HG02938 (cell line): ENCODE measurements at regions not wholly inside any gene's neighbourhood (a gene's known extent, or its start where the extent isn't known, plus 50 kb on each side); places are given as distances from the start of the nearest gene placed in this dataset.
"Not testable (repeated sequence)": the region's sequence is repeated elsewhere in the genome, so short reads cannot be mapped to it uniquely, and the experiment has no call there.

Experiments used
- ATAC-seq: cut with Tn5 transposase; IDR thresholded peaks from one replicate; pipeline ENCODE4 v1.9.1; 2021; ENCODE audit warnings: mild to moderate bottlenecking, moderate library complexity; ENCODE audit not compliant: unreplicated experiment

DNA sequence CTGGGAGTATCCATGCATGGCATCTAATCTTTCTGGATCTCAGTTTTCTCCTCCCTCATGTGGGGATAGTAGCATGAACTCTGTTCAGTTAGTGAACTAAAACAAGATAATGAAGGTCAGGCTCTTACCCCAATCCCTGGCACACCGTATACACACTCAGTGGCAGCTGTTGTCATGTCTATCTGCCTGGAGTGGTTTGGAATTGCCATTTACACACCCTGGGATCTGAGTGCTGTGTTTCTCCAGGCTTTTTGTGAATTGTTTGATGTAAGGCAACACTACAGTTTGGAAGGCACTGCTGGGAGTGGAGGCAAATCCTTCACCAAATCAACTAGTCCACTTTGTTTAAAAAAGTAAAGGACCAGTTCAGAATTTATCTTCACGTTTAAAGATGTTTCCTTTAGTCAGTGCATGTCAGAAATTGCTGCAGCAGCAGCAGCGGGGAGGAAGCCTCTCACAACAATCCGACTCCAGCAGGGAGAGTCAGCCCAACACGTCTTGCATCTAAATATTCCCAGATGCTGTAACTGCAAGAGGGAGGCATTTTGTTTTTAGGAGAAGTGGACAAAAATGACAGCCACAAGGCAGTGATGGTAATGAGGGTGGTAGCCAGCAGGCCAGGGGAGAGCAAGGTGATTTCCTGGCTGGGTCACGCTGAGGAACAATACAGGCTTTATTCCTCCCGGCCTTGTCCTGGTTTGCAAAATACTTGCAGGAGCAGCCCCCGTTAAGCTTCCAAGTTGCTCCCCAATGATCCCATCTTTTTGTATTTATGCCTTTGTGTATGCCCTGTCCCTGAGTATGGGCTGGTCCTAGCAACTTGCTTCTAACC lies 128.5 kb upstream of the LRIG1 start:
- no peak for ATAC-seq

DNA sequence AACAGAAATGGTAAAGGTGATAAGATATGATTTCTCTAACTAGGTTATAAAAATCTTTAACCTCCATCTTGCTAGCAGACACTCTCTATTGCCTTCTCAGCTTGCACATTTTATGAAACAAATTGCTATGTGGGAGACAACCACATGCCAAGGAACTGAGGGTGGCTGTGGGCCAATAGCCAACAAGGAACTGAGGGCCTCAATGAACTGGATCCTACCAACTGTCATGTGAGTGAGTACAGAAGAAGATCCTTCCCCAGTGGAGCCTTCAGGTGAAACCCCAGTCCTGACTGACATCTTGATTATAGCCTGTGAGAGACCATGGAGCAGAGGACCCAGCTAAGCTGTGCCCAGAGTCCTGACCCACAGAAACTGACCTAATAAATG lies 129.2 kb upstream of the LRIG1 start:
- ATAC-seq: no peak

DNA sequence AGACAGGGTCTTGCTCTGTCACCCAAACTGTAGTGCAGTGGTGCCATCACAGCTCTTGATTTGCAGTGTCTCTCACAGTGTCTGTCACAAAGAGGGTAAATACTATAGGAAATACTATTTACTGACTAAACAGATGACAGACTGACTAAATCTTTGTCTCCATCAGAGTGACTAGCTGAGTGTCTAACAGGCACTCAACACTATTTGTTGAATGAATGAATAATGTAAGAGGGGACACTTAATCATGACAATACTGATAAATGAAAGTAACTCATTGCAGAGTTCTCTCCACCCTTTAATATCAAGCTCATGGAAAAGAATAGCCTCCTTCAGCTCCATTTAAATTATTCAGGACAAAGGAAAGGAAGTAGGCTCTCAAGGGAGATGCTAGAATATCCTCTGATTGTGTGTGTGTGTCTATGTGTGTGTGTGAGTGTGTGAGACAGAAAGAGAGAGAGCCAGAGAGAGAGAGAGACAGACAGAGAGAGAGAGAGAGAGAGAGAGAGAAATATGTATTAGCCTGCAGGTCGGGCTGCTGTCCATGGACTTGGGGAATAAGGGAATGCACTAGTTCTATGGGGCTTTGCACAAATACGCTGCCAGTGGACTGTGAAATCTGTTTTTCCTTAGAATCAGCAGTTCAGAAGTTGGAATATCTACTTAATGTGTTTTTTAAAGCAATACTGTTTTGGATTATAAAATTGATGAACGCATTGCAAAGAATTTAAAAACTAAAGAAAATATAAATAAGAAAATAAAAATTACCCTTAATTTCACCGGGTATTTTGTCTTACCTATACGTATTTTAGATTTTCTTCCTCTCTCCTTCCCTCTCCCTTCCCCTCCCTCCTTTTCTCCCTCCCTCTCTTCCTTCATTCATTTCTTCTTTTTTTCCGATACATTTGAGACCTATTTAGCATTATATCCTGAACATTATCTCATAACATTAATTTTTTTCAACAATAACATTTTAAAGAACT lies 132.9 kb upstream of the LRIG1 start:
- ATAC-seq: no peak

DNA sequence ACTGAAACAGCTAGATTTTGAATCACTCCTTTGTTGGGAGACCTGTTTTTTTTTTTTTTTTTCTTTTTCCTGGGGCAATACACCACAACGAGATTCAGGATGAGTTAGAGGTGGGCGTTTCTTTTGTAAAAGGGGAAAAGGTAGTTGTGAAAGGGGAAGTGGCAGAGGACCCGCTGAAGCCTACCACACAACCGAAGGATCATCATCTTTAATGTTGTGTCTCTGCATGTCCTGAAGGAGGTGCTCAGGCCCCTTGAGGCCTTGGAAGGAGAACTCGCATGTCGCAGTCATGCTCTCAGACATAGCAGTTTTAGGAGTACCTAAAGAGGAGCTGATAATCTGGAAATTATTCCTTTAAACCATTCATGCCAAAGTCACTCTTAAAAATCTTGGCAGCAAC lies 137.9 kb upstream of the LRIG1 start:
- no peak for ATAC-seq

DNA sequence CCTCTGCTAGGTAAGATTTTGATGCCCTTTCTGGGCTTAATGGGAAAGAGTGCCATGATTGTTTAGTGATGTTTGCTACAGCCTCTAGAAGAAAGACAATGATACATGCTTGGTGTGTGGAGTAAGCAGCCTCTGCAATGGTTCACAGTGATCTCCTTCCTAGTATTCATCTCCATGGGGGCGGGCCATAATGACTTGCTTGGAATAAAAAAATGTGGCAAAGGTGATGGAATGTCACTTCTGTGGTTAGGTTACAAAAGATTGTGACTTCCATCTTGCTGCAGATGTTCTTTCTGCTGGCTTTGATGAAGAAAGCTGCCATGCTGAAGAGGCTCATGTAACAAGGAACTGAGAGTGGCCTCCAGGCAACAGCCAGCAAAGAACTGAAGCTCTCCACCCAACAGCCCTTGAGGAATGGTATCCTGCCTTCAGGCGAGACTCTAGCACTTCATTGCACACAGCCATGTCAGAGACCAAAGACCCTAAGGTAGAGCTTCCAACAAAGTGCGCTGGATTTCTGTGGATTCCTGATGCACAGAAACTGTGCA lies 139.1 kb upstream of the LRIG1 start:
- ATAC-seq: no peak

DNA sequence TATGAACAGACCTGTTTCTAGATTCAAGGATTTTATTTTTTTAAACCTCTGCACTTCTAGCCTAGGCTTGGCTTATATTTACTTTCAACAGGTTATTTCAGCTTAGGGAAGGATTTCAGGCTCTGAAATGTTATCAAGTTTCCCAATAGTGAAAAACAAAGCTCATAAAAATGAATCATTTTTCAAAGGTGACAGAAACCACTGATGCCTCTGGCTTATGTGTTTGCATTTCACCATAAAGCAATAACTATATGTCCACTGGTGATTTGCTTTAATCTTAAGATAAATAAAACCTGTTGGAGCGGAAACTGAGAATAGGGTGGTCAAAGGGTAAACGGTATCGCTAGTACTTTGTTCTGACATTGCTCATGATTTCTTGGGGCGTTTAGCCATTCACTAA lies 141.2 kb upstream of the LRIG1 start:
- no peak for ATAC-seq

DNA sequence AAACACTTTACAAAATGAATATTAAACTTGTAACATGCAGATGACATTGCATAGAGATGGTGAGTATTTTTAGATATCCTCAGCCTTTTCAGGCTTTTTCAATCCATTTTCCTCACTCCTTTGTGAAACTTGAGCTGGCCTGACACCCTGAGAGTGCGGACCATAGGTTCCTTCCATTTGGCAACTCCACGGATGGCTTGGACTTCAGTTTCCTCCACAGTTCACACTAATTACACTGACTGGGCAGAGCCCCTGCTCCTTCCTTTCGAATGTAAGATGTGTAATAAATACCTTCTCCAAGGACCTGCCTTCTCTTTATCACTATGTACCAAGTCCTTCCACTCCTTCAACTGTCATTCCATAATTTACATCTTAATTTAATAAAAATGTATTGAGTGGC lies 141.7 kb upstream of the LRIG1 start:
- ATAC-seq: no peak

DNA sequence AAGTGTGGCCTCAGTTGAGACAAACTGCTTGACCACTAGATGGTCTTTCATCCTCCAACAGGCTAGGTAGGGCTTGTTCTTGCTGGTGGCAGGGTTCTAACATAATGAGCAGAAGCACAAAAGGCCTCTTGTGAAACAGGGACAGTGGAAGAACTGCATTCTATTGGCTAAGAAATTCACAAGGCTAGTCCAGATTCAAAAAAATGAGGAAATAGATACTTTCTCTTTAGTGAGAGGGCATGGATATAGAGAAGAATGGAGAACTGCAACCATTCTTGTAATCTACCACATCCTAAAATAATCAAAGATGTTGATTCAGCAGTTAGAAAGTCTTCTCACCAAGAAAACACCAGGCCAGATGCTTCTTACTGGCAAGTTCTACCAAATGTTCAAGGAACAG lies 143.7 kb upstream of the LRIG1 start:
- ATAC-seq: no peak

DNA sequence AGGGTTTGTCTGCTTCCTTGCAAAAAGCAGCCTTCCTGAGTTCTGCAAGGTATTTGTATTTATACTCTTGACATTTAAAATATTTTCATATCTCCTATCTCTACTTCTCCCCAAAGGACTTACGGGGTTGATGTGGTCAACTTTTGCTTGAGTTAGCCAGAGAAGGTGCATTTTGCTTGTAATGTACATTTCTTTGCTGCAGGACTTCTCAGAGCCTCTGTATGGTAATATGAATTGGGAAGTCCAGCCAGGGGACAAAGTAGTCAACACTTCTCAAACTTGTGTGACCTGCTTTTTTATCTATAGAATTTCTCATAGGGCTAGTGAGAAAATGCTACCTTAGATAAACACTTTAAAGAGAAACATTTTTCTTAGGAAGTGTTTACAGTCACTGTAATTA lies 148.2 kb upstream of the LRIG1 start:
- no peak for ATAC-seq

DNA sequence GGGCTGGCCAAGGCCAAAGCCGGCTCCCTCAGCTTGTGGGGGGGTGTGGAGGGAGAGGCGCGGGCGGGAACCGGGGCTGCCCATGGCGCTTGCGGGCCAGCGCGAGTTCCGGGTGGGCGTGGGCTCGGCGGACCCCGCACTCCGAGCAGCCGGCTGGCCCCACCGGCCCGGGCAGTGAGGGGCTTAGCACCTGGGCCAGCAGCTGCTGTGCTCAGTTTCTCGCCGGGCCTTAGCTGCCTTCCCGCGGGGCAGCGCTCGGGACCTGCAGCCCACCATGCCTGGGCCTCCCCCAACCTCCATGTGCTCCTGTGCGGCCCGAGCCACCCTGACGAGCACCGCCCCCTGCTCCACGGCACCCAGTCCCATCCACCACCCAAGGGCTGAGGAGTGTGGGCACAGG lies 150.7 kb upstream of the LRIG1 start:
- ATAC-seq: not testable (repeated sequence)

DNA sequence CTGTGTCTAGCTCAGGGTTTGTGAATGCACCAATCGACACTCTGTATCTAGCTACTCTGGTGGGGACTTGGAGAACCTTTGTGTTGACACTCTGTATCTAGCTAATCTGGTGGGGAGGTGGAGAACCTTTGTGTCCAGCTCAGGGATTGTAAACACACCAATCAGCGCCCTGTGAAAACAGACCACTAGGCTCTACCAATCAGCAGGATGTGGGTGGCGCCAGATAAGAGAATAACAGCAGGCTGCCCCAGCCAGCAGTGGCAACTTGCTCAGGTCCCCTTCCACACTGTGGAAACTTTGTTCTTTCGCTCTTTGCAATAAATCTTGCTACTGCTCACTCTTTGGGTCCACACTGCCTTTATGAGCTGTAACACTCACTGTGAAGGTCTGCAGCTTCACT lies 151.3 kb upstream of the LRIG1 start:
- ATAC-seq: not testable (repeated sequence)

DNA sequence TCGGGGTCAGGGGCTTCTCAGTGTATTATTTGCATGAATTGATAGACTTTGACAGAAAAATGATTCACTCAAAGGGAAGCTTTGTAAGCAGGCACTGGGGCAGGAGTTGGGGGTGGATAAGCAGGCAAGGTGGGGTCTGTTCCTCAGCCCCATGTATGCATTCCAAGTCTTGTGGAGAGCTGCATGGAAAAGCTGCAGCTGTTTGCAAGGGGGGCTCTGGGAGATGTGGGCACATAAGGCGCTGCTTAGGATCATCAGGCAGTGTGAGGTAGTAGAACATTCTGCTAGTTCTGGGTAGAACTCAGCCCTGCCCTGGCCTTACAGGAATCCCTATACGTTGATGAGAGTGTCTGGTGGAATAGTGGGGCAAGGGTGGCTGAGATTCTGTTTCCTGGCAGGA lies 154.2 kb upstream of the LRIG1 start:
- no peak for ATAC-seq

DNA sequence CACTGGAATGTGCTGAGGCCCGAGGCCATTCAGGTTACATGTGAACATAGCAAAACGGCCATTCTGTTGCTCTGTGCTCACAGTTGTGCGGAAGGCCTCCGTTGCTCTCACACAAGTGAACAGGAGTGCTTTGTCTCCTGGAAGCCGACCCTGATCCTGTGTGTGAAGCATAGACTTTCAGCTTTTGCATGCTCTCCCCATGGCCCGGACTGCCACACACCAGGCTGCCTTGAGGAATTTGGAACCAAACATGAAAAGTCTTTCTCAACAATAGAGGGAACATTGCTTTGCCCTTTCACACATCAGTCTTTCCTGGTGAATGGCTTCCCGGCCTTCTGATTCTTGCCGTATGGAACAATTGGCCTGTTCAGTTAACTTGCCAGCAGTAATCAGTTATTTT lies 154.8 kb upstream of the LRIG1 start:
- no peak for ATAC-seq

DNA sequence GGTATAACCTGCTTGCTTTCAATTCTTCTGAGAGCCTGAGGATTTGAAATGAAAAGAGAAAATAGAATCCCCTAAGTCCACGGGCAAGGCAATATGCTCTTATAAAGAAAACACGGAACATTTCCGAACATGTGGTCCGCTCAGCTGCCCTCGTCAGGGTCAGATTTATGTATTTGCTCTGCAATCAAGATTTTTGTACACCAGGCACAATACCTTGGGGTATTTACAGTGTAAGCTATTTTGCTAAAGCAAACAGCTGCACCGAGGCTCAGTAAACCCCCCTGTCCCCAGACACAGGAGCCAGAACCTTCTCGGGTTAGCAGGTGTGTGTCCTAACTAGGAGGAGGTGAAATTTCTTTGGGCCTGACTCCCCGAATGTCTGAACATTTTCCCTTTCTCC lies 155.8 kb upstream of the LRIG1 start:
- ATAC-seq: no peak

DNA sequence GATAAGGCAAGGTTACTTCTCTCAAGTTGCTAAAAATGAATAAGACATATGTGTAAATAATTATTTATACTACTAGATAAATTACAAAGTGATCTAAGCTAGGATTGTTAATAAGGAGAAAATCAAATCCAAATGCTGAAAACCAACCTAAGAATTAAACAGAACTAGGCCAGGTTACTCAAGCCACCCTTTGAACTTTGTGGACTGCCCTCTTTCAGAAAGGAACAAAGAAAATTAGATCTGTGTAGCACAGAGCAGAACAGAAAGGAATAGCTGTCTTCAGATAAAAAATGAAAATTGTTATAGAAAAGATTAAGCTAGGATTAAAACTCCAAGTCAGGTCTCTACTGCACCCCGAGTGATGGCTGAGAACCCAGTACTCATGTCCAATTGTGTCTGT lies 158.2 kb upstream of the LRIG1 start:
- no peak for ATAC-seq

DNA sequence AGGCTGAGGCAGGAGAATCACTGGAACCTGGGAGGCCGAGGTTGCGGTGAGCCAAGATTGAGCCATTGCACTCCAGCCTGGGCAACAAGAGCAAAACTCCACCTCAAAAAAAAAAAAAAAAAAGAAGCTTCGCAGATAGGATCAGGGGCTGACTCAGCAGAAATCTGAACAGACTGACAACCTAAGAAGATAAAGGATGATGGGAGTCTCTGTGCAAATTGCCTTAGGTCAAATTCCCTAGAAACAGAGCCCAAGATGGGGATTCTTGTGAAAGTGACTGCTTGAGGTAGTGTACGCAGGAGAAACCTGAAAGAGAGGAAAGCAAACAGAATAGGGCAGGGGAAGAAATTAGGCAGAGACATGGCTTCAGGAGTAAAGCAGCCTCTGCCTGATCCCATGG lies 160.8 kb upstream of the LRIG1 start:
- no peak for ATAC-seq

DNA sequence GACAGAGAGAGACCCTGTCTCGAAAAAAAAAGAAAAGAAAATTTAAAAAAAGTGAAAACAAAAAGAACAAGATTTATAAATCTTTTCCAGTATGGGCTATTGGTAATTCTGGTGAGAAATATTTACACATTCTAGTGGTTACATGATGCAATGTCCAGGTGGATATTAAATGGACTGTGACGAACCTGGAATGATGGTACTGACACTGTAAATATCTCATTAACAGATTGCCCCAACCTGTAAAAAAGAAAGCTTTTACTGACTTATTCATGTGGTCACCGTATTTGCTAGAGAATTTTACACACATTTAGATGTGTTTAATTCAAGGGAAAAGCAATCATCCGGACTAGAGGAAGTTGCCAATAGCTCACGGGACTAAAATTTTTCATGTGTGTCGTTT lies 162.1 kb upstream of the LRIG1 start:
- ATAC-seq: no peak

DNA sequence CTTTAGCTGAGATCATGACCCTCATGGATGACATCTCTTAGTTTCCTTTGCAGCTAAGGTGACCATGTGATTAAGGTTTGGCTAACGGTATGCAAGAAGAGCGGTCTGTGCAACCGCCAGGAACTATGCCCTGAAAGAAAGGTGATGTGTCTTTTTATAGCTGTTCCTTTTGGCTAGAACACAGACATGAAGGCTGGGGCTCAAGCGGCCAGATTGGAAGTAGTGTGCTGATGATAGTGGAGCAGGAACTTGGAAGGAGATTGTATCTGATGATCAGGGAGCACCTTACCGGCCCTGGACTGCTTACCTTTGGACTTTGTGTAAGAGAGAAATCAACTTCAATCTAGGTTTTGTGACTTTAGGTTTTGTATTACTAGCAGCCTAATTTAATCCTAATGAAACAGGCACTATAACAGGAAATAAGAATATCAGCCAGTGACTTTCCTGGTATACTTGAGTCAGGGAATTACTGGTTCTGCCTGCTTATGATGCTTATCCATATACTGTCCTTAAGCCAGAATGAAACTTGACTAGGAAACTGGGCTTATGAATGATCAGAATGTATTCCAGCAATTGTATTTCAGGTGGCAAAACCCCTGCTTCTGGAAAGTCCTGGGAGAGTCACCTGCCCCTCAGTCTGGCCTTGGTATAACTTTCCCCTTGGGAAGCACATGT lies 164.3 kb upstream of the LRIG1 start:
- ATAC-seq: no peak

DNA sequence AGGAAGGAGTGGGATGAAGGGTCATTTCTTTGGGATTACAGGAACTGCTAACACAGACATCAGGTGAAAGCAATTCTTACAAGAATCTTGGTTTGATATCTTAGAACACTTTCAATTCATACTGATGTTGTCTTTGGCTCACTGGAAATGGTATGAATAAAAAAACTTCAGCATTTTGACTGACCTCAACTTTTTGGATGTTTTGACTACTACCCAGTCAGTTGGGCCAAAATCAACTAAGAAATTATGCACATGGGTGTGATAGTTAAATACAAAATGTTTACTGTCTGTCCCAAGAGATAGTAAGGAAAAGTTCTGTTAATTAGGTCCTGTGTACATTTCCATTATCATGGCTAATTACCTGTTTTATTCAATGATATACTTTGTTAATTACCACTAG lies 165.5 kb upstream of the LRIG1 start:
- ATAC-seq: no peak

DNA sequence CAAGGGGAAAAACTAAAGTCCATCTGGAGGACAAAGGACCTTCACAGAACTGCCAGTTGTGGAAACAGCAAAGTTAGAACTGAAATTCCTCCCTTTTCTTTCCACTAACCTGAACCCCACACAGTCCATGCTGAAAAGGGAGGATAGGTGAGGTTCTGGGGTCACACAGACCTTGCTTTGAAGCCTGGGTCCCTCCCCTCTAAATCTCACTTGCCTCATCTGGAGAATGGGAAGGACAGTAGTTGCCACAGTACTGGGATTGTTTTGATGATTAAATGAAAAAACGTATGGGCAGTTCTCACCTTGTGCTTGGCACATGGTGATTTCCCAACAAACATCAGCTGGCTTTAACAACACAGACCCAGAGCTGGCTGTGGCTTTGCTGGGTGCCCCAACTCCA lies 166.4 kb upstream of the LRIG1 start:
- no peak for ATAC-seq

DNA sequence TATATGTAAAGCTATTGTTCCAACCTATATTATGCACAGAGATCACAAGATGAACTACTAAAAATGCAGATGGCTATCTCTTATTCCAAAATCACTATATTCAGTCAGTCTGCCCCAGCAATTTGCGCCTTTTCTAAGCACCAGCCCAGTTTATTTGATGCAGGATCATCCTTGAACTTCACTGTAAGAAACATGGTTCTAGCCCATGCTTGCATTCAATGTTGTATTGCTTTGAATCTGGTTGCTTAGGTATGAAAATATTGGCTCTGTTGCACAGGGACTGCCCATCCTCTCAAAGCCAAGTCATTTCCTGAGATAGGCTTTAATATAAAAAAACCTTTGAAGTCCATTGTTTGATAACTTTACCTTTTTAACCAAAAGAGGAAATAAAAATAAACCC lies 170.5 kb upstream of the LRIG1 start:
- ATAC-seq: no peak
